Small intestine (tissue), 7 donors: ENCODE measurements at regions not wholly inside any gene's neighbourhood (a gene's known extent, or its start where the extent isn't known, plus 50 kb on each side); places are given as distances from the start of the nearest gene placed in this dataset.
A peak's percentile ranks its signal among the peaks of the same experiment; 100 is the strongest.

ENCODE experiments used
- DNase-seq, 2 donors: peaks; one replicate each; pipeline versions ENCODE4 v3.0.0 to v3.0.0-alpha.2; 2013
- FAIRE-seq: peaks from 2 replicates; lab custom pipeline; 2012; peaks lifted over from hg19 to GRCh38; lab: Jason Lieb, UNC
- H3K27ac ChIP-seq, 3 donors: one replicate each; pipeline ENCODE4 v1.5.1; 2013; ENCODE audit warnings: low read length in 2 of 3, mild to moderate bottlenecking in 2 of 3, control low read depth in 1 of 3, inconsistent platforms in 1 of 3, low read depth in 1 of 3, moderate library complexity in 1 of 3
- H3K27me3 ChIP-seq, 3 donors: one replicate each; pipeline ENCODE4 v1.6.1; 2013; ENCODE audit warnings: low read length in 3 of 3, inconsistent platforms in 1 of 3; ENCODE audit not compliant: control insufficient read depth in 3 of 3, insufficient read depth in 3 of 3
- H3K36me3 ChIP-seq, 3 donors: one replicate each; pipeline ENCODE4 v1.6.1; 2013; ENCODE audit warnings: low read length in 3 of 3, inconsistent platforms in 1 of 3, low read depth in 1 of 3, mild to moderate bottlenecking in 1 of 3, moderate library complexity in 1 of 3; ENCODE audit not compliant: control insufficient read depth in 3 of 3, insufficient read depth in 2 of 3
- H3K4me1 ChIP-seq, 3 donors: one replicate each; pipeline ENCODE4 v1.6.1; 2013; ENCODE audit warnings: low read length in 2 of 3, inconsistent platforms in 1 of 3, low read depth in 1 of 3, mild to moderate bottlenecking in 1 of 3, moderate library complexity in 1 of 3; ENCODE audit not compliant: control insufficient read depth in 3 of 3, insufficient read depth in 2 of 3
- H3K4me3 ChIP-seq, 3 donors: one replicate each; pipeline ENCODE4 v1.5.1; 2013; ENCODE audit warnings: low read length in 3 of 3, control low read depth in 1 of 3, inconsistent platforms in 1 of 3, low read depth in 1 of 3, mild to moderate bottlenecking in 1 of 3, moderate library complexity in 1 of 3
- H3K9me3 ChIP-seq, 2 donors: one replicate each; pipeline ENCODE4 v1.6.1; 2013; ENCODE audit warnings: low read depth in 1 of 2, low read length in 1 of 2; ENCODE audit not compliant: control insufficient read depth in 2 of 2, insufficient read depth in 1 of 2
- WGBS, 3 donors: extraction: QIAGEN DNeasy Blood & Tissue Kit; methylation state at CpG; one replicate each; pipeline ENCODE4 v1.1.7; 2013; 5-methylcytosine and 5-hydroxymethylcytosine counted together
- donor health status: healthy with polysubstance abuse.
- donor health status: control.
- donor health status: control.
- donor health status: Bipolar disorder and iron deficiency.
- donor health status: healthy.

DNA sequence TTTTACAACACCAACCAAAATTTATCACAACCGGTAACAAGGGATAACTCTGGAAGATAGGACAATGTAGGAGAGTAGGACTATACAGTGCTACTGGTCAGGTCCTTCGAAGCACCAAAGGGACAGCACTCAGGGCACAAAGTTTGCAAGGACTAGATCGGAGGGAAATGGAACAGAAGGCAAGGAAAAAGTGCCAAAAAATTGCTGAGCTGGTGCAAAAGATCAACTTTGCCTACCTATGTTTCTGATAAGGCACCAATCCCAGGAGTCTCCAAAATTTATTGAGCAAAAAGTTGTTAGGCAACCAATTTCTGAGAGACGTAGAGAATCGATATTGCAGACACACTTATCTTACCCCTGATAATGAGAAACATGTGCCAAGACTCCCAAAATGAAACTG lies 160.0 kb upstream of the PLEKHA5 start:
- no peaks in the 10 kb centered on the region for H3K4me1 ChIP-seq
- H3K9me3 ChIP-seq, result peaks cover 0 to 6% of the 10 kb centered on the region in 2 donors
- WGBS, 3 donors, result 40 to 73% (median 40%) methylated on average over 5 of the region's 5 CpGs
- no peak for FAIRE-seq
- H3K27me3 ChIP-seq, result no peaks in the 10 kb centered on the region
- H3K4me3 ChIP-seq, result no peak overlapping the region
- no peaks in the 10 kb centered on the region for H3K36me3 ChIP-seq
- H3K27ac ChIP-seq, result no peak overlapping the region
- no peak for DNase-seq

- no peak overlapping the region for H3K27ac ChIP-seq
- WGBS, 3 donors, result 93 to 97% (median 95%) methylated on average over 6 of the region's 6 CpGs
- H3K9me3 ChIP-seq, result peaks cover 0 to 12% of the 10 kb centered on the region in 2 donors
- H3K27me3 ChIP-seq, result no peaks in the 10 kb centered on the region
- FAIRE-seq, result no peak
- DNase-seq, result no peak
- H3K4me3 ChIP-seq, result no peak overlapping the region
- H3K4me1 ChIP-seq, result peaks cover 0 to 5% (median 0%) of the 10 kb centered on the region in 3 donors
- no peaks in the 10 kb centered on the region for H3K36me3 ChIP-seq
Observed at GRCh38 chr12:18970603-18971002, 158.9 kb upstream of the PLEKHA5 start.

DNA sequence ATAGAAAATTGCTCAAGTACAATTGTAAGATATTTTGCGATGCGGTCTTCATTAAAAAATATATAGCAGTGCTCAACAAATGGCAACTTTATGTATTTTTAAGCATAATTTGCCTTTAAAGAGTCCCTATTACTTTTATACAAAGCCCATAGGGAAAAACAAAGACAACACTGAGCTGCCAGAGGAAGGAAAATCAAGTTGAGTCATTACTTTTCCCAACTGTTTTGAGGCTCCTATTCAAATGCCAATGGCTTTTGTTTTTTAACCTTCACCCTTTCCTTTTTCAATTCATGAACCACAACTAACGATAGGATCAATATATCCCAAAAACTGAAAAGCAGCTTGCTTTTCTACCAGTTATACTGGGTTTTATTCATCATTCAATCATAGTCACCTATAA lies 157.6 kb upstream of the PLEKHA5 start:
- no peak for DNase-seq
- Histone ChIP-seq H3K4me3 (no peak overlapping the region), H3K27me3 (no peaks in the 10 kb centered on the region), H3K9me3 (peaks cover 0 to 21% of the 10 kb centered on the region in 2 donors), H3K27ac (no peak overlapping the region), H3K36me3 (no peaks in the 10 kb centered on the region), H3K4me1 (peaks cover 0 to 5% (median 0%) of the 10 kb centered on the region in 3 donors)
- WGBS, 3 donors, result 92 to 97% (median 93%) methylated on average over 3 of the region's 3 CpGs
- no peak for FAIRE-seq

DNA sequence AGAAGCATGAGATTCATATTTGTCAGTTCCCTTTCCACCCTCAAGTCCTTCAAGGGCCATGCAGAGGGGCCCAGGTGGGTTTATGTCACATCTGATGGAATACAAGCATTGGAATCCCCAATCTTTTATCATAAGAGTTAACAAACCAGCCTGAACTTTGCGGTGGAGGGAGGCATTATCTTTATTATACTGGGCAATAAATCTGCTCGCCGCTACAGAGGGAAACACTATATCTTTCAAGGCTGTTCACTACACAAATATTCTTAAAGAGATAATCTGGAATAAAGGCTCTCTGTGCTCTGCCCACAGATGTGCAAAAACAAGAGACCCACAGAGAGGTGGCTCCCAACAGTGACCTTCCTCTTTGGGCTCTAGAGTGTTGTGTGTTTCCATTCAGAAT lies 153.6 kb upstream of the PLEKHA5 start:
- Histone ChIP-seq H3K9me3 (peaks cover 0 to 31% of the 10 kb centered on the region in 2 donors), H3K36me3 (no peaks in the 10 kb centered on the region), H3K4me3 (no peak overlapping the region), H3K27ac (no peak overlapping the region), H3K4me1 (peaks cover 0 to 5% (median 0%) of the 10 kb centered on the region in 3 donors), H3K27me3 (no peaks in the 10 kb centered on the region)
- FAIRE-seq, result no peak
- WGBS, 3 donors, result 21 to 60% (median 32%) methylated on average over 3 of the region's 3 CpGs
- peak; percentile 44 to 63 for DNase-seq

- WGBS, 3 donors, result 80 to 94% (median 90%) methylated on average over 5 of the region's 5 CpGs
- FAIRE-seq (no peak), DNase-seq (no peak)
- Histone ChIP-seq H3K4me3 (no peak overlapping the region), H3K27ac (no peak overlapping the region), H3K27me3 (no peaks in the 10 kb centered on the region), H3K4me1 (peaks cover 0 to 5% (median 0%) of the 10 kb centered on the region in 3 donors), H3K9me3 (peaks cover 0 to 35% of the 10 kb centered on the region in 2 donors), H3K36me3 (no peaks in the 10 kb centered on the region)
Observed at GRCh38 chr12:18979401-18980126, 150.0 kb upstream of the PLEKHA5 start.

DNA sequence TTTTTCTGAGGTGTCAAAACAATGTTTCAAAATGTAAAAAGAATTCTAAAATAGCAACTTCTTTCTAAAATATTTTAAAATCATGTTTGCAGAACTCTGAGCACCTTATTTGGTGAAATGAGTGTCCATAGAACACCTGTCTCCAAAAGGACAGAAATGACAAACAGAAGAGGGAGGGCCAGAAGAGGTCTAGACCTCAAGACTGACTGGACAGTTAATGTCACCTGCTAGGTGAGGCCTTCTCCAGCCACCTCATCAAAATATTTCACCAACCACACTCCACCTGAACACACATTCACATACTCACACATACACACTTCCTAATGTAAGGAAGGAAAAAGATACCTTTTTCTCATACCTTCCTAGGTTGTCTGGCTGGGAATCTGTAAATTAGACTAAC lies 147.8 kb upstream of the PLEKHA5 start:
- Histone ChIP-seq H3K4me3 (no peak overlapping the region), H3K4me1 (no peaks in the 10 kb centered on the region), H3K9me3 (peaks cover 0 to 23% of the 10 kb centered on the region in 2 donors), H3K27me3 (no peaks in the 10 kb centered on the region), H3K36me3 (no peaks in the 10 kb centered on the region), H3K27ac (no peak overlapping the region)
- FAIRE-seq (no peak), DNase-seq (no peak)

DNA sequence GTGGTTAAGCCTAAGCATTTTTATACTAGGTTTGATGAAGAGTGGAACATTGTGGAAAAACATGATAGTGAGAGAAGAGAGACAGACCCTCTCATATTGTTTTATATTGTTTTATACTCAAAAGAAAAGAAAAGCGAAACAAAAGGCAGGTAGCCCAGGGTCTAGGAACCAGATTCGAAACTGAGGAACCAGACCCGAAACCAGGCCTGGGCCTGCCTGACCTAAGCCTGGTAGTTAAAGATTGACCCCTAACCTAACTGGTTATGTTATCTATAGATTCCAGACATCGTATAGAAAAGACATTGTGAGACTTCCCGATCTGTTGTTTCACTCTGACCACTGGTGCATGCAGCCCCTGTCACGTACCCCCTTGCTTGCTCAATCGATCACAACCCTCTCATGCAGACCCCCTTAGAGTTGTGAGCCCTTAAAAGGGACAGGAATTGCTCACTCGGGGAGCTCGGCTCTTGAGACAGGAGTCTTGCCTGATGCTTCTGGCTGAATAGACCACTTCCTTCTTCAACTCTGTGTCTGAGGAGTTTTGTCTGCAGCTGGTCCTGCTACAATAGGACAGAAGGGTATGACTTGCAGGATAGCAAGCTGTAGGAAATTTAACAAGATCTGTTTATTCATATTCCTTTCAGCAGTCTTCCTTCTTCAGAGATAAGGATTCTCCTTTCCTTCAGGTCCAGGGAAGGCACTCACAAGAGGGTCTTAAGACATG lies 147.1 kb upstream of the PLEKHA5 start:
- peaks cover 0 to 17% of the 10 kb centered on the region in 2 donors for H3K9me3 ChIP-seq
- H3K36me3 ChIP-seq, result no peaks in the 10 kb centered on the region
- no peak overlapping the region for H3K27ac ChIP-seq
- 85 to 90% (median 86%) methylated on average over 9 of the region's 9 CpGs for WGBS, 3 donors
- H3K4me1 ChIP-seq, result no peaks in the 10 kb centered on the region
- FAIRE-seq (no peak), DNase-seq (no peak)
- H3K27me3 ChIP-seq, result no peaks in the 10 kb centered on the region
- H3K4me3 ChIP-seq, result no peak overlapping the region

DNA sequence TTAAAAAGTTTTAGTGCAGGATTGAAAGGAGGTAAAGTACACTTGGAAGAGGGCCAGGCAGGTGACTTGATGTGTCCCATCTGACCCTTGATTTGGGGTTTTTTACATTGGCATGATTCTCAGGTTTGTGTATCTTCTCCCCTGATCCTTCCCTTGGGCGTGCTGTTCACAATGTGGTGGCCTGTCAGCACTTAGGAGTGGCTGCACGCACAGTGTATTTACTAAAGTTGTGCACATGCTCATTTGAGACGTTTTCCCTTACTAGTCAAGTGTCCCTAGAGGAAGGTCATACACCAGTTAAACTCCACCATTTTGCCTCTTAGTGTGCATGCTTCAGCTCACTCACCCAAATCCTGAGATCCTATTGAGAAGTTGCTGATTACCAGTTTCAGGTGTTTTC lies 145.7 kb upstream of the PLEKHA5 start:
- Histone ChIP-seq H3K36me3 (no peaks in the 10 kb centered on the region), H3K27ac (no peak overlapping the region), H3K27me3 (no peaks in the 10 kb centered on the region), H3K9me3 (peaks cover 0 to 9% of the 10 kb centered on the region in 2 donors), H3K4me3 (no peak overlapping the region), H3K4me1 (no peaks in the 10 kb centered on the region)
- FAIRE-seq (no peak), DNase-seq (no peak)
- WGBS, 3 donors, result 87 to 93% (median 87%) methylated on average over 3 of the region's 3 CpGs
